HG02588 (cell line): ENCODE measurements at regions not wholly inside any gene's neighbourhood (a gene's known extent, or its start where the extent isn't known, plus 50 kb on each side); places are given as distances from the start of the nearest gene placed in this dataset.
A peak's percentile ranks its signal among the peaks of the same experiment; 100 is the strongest.
"Not testable (repeated sequence)": the region's sequence is repeated elsewhere in the genome, so short reads cannot be mapped to it uniquely, and the experiment has no call there.

Source experiments
- ATAC-seq: cut with Tn5 transposase; IDR thresholded peaks from one replicate; pipeline ENCODE4 v1.9.1; 2021; ENCODE audit warnings: mild to moderate bottlenecking, moderate library complexity; ENCODE audit not compliant: unreplicated experiment

- ATAC-seq = no peak
Measured at GRCh38 chr7:156050636-156051569, 238.6 kb upstream of the SHH start.

GRCh38 chr7:156049366-156049765 is 237.1 kb upstream of the SHH start:
- no peak for ATAC-seq

GRCh38 chr7:156046031-156046560 is 233.8 kb upstream of the SHH start:
- ATAC-seq = no peak

DNA sequence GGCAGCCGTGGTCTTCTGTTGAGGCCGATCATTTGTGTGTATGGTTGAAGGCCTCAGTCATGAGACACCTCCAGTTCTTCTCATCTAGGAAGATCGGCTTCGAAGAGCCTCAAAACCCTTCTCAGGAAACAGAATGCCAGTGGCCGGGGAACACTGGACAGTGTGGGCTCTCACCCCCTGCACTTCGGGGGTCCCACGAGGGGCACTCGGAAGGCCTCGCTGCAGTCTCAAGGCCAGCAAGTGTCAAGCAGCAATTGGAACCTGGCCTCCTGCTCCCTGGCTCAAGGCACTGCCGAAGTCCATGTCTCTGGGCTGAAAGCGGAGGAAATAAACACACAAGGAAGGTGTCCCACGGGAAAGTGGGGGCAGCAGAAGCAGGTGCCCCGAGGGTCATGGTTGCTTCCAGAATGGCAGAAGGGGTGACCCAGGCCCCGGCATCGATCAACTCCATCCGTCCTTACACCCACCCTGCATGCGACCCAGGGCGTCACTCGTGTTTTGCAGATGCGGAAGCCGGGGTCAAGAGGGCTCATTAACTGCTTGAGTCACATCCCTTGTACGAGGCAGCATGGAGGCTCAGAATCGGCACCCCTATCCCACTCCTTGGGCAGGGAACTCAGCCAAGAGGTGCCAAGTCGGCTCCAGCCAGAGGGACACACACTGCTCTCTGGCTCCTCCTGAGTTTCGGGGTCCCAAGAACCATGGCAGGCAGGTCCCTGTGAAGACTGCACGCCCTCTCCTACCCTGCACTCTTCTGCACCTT is 231.3 kb upstream of the SHH start:
- no peak for ATAC-seq

DNA sequence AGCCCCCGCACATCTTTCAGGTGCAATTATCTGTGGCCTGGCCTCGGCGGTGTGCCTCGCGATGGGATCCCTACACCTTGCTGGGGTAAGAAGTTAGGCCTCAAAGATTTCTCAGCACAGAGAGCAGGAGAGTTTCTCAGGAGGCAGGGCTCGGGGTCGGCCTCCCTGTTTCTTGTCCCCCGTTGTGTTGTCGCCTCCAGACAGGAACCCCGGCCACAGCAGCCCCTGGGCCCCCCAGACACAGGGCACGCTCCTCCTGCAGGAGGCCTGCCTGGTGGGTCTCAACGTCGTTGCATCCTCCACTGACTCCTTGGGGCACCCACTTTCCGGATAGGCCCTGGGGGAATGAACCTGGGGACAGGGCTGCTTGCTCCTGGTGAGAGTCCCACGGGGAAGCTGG is 229.1 kb upstream of the SHH start:
- no peak for ATAC-seq

DNA sequence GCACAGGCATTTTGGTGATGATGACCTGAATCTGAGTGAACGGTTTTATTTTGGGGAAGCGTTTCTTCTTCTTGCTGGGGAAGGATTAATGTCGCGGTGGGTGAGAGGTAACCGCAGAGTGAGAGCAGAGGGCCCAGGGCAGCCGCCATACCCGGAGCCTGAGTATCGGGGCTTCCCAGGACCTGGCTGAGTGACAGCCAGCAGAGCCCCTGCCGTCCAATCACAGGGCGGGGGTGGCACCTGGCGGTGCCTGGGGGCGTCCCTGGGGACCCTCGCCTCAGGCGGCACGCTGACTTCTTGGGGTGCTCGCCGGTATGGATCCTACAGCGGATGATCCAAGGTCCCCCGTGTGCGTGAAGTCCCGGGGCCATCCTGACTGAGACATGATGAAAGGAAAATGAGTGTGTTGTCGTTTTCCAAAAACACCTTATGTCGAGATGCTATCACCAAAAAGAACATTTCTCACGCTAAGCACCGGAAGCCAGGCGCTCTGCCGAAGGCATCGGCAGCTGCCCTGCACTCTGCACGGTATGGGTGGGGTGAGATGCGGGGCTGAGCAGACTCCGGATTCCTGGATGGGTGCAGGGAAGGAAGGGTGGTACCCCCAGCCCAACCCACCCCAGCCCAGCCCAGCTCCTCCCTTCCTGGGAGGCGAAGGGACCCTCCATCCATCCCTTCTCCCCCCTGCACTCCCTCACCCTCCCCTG is 227.9 kb upstream of the SHH start:
- peak; percentile 55 for ATAC-seq

DNA sequence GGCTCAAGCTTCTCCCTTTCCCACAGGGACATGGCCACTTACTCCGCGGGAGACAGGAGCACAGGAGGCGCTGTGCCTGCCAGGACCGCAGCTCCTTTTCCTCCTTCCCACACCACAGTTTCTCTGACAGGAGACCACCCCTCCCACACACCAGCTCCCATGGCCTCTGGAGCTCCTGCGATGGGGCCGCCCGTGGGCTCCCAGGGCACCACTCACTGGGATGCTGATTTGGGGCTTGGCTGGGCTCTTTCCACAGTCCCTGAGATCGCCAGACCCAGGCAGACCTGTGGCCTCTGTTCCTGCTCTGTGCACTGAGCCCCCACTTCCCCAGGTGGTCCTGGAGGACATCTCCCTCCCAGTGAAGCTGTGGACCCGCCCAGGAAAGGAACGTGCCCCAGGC is 226.9 kb upstream of the SHH start:
- no peak for ATAC-seq

GRCh38 chr7:156038345-156038744 is 226.1 kb upstream of the SHH start:
- ATAC-seq = no peak

- no peak for ATAC-seq
Measured at GRCh38 chr7:156036153-156036552, 223.9 kb upstream of the SHH start.

GRCh38 chr7:156035387-156035786 is 223.1 kb upstream of the SHH start:
- not testable (repeated sequence) for ATAC-seq

DNA sequence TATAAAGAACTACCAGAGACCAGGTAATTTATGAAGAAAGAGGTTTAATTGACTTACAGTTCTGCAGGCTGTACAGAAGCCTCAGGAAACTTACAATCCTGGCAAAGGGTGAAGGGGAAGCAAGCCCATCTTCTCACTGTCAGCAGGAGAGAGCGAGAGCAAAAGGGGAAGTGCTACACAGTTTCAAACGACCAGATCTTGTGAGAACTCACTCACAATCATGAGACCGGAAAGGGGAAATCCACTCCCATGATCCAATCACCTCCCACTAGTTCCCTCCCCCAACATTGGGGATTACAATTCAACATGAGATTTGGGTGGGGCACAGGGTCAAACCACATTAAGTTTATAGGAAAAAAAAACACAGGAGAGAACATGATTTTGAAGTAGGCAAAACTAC is 222.1 kb upstream of the SHH start:
- no peak for ATAC-seq

DNA sequence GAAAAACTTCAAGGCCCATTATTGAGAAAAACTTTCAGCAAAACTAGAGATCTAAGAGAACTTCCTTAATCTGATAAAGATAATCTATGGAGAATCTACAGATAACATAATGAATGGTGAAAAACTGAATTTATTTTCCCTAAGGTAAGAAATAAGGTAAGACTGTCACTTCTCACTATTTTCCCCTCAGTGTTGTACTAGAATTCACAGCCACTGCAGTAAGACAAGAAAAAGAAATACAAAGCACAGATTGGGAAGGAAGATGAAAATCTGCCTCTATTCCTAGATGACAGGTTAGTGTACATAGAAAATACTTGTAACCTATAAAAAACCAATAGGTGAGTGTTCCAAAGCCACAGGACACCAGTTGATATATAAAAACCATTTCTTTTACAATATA is 220.7 kb upstream of the SHH start:
- ATAC-seq = no peak

DNA sequence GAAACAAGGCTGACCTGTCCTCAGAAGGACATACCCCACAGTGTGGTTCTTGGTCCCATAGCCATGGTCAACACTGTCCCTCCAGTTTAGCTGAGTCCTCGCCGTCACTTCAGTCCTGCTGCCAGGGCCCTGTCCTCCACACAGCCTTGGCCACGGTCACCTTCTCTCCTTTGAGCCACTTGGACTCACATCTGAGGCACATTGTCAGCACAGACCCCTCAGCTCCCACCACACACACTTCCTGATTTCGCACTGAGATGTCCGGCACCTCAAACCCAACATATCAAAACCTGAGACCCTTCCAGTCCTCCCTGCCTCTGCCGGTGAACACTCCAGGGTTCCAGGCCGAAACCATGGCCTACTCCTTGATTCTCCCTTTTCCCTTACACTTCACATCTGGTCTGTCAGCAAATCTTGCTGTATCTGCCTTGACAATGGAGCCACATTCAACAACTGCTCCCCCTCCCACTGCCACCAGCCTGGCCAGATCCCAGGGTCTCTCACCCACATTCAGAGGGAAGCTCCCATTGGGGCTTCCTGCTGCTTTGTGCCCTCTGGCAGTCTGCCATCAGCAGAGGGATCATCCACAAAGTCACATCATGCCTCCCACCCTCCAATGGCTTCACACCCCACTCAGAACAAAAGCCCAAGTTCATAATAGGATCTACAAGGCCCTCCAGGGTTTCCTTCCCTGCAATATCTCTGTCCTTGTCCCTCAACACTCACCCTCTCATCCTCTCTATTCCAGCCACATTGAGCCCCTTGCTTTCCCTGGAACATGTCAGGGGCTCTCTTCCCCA is 219.6 kb upstream of the SHH start:
- ATAC-seq = no peak

DNA sequence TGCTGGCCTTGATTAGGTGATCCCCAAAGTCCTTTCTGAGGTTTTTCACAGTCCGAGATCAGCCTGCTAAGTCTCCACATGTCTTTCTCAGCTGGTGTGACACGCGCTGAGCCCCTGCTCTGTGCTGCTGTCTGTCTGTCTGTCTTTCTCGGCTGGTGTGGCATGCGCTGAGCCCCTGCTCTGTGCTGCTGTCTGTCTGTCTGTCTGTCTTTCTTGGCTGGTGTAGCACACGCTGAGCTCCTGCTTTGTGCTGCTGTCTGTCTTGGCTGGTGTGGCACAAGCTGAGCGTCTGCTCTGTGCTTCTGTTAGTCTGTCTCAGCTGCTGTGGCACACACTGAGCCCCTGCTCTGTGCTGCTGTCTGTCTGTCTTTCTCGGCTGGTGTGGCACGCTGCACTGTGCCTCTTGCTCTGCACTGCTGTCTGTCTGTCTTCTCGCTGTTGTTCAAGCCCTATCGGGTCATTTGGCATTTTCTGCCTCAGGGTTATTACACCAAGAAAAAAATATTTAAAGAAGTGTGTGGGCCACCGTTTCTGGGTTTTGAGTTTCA is 217.3 kb upstream of the SHH start:
- ATAC-seq = no peak

DNA sequence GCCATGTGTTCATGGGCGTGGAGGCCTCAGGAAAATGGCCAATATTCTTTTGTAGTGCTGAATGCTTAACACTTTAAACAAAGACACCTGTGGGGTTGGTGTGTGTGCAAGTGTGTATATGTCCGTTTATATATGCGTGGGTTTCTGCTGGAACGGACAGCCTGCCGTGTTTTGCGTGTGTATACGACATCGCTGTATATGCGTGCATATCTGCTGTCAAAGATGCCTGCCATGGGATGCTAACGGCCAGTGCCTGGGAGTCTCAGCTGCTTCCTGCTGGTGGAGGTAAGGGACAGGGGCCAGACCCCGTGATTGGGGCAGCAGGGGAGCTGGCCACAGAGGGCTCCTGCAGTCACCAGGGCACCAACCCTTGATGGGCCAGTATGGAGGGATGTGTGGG is 216.3 kb upstream of the SHH start:
- no peak for ATAC-seq

DNA sequence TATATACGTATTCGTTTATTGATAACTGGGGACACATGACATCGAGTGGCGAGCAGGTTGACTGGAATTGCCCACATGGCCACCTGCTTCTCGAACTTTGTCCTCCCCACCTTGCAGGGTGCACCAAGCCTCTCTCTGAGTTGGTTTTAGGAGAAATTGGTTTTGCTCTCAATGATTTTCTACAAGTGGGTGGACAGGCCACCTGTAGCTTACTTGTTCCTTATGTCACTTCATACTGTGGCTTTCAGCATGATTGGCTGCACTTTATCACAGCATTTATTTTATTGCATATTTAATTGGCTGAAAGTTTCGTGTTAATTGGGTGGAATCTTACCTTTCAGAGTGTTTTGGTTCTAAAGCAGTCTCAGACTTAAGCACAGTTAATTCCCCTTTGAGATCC is 215.6 kb upstream of the SHH start:
- ATAC-seq = no peak

DNA sequence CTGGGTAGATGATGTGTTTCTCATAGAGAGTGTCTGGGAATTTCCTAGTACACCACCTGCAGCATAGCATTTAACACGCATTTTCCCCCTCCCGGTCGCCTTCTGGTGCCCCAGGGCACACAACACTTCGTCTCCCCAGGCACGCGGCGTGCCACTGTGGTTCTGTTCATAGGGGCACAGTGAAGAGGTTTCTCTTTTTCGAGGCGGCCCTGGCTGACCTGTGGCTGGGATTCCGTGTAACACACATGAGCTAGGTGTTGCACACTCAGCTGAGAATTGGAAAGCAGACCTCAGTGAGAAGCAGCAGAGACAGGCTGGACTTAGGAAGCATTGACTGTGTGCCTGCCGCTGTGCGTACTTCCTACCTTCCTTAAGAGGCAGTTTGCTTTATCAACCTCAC is 214.3 kb upstream of the SHH start:
- no peak for ATAC-seq

DNA sequence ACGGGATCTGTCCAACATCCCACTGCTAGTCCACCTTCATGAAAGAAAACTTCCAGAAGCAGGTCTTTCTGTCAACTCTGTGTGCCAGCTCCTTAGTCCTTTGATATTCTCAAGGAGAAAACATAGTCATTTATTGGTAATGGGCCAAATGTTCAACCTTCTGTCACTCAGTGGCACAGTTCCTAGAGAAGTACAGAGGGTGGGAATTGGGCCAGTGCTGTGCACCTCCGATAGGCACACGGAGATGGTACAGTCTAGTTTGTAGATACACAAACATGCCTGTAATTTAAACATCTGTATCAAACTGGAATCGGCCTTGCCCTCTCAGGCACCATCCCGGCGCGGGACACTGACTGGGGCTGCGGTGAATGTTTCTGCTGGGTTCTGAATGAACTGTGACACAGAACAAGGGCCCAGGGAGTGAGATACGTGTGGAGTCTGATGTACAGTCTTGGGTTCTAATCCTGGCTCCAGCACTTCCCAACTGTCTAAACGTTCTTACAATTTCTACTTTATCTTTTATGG is 213.9 kb upstream of the SHH start:
- ATAC-seq = no peak

- no peak for ATAC-seq
Measured at GRCh38 chr7:156025675-156026074, 213.4 kb upstream of the SHH start.

DNA sequence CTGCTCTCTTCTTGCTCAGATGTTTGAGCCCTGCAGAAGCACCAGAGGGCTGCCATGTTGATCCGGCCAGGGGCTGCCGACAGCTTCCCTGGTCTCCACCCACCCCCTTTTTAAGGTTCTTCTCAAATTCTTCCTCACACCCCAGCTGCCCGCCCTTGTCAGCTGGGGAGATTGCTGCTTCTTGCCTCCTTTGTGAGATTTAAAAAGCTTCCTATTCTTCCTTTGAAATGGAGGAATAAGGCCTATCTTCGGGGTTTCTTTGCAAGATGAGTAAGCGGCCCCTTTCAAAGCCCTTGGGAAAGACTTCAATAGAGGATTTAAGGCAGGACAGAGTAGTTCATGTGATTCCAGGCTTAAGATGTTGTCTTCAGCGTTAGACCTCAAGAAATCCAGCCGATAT is 211.9 kb upstream of the SHH start:
- ATAC-seq = no peak
